Naive thymus-derived CD4-positive, alpha-beta T cell (primary cell): ENCODE measurements at regions not wholly inside any gene's neighbourhood (a gene's known extent, or its start where the extent isn't known, plus 50 kb on each side); places are given as distances from the start of the nearest gene placed in this dataset.

Experiments used
- ATAC-seq: fragments of 150-1000 bp; cut with Tn5 transposase; 2 replicates; pipeline ENCODE4 v1.10.0; 2021; ENCODE audit warnings: mild to moderate bottlenecking, moderate library complexity
- CTCF ChIA-PET: fragments of 350-600 bp; sonication (Branson Sonifier 250); formaldehyde crosslinking; loops from one replicate; lab custom pipeline; 2021; ENCODE audit warnings: antibody characterized with exemption; lab: Charles Lee
- POLR2A ChIA-PET: fragments of 350-600 bp; sonication (Branson Sonifier 250); formaldehyde crosslinking; loops from one replicate; lab custom pipeline; 2021; ENCODE audit warnings: antibody characterized with exemption, inconsistent platforms; lab: Charles Lee
- DNase-seq, 9 donors: peaks; one replicate each; pipeline versions ENCODE4 v3.0.0 to v3.0.0-alpha.2; 2020 to 2022; ENCODE audit warnings: mixed read lengths in 1 of 9
- H3K27ac ChIP-seq: one replicate; pipeline ENCODE4 v1.7.0; 2013; ENCODE audit warnings: mild to moderate bottlenecking, low read depth, low read length, moderate library complexity
- H3K27me3 ChIP-seq, 2 donors: one replicate each; pipeline ENCODE4 v1.7.0; 2013; ENCODE audit warnings: low read length in 2 of 2, mild to moderate bottlenecking in 2 of 2, moderate library complexity in 2 of 2; ENCODE audit not compliant: control insufficient read depth in 2 of 2, insufficient read depth in 2 of 2
- H3K36me3 ChIP-seq, 3 experiments: 1 replicate in 2 of 3; 2 replicates in 1 of 3; pipeline ENCODE4 v1.7.0; 2013; ENCODE audit warnings: low read length in 3 of 3, mild to moderate bottlenecking in 3 of 3, moderate library complexity in 1 of 3; ENCODE audit not compliant: insufficient read depth in 3 of 3, control insufficient read depth in 2 of 3
- H3K4me1 ChIP-seq, 2 donors: one replicate each; pipeline ENCODE4 v1.7.0; 2013; ENCODE audit warnings: low read length in 2 of 2, mild to moderate bottlenecking in 2 of 2, moderate library complexity in 1 of 2; ENCODE audit not compliant: control insufficient read depth in 2 of 2, insufficient read depth in 2 of 2
- H3K4me3 ChIP-seq: 2 replicates; pipeline ENCODE4 v1.7.0; 2013; ENCODE audit warnings: mild to moderate bottlenecking, low read length
- H3K9me3 ChIP-seq, 3 experiments: 1 replicate in 2 of 3; 2 replicates in 1 of 3; pipeline ENCODE4 v1.7.0; 2013; ENCODE audit warnings: low read length in 3 of 3; ENCODE audit not compliant: control insufficient read depth in 2 of 3
- H3K27ac Mint-ChIP-seq, 9 donors: one replicate each; pipeline ENCODE4 v1.8.0; 2020 to 2022; ENCODE audit warnings: mixed read lengths in 9 of 9, mild to moderate bottlenecking in 8 of 9, moderate library complexity in 5 of 9, inconsistent platforms in 2 of 9
- H3K27me3 Mint-ChIP-seq, 5 donors: one replicate each; pipeline ENCODE4 v1.8.0; 2021 to 2022; ENCODE audit warnings: mixed read lengths in 5 of 5, mild to moderate bottlenecking in 1 of 5
- H3K36me3 Mint-ChIP-seq, 5 donors: one replicate each; pipeline ENCODE4 v1.8.0; 2020 to 2022; ENCODE audit warnings: mixed read lengths in 5 of 5, mild to moderate bottlenecking in 3 of 5, inconsistent platforms in 1 of 5
- H3K4me1 Mint-ChIP-seq, 7 donors: one replicate each; pipeline ENCODE4 v1.8.0; 2020 to 2022; ENCODE audit warnings: mixed read lengths in 7 of 7, mild to moderate bottlenecking in 3 of 7, inconsistent platforms in 1 of 7
- H3K4me3 Mint-ChIP-seq, 10 donors: one replicate each; pipeline ENCODE4 v1.8.0; 2020 to 2022; ENCODE audit warnings: mild to moderate bottlenecking in 10 of 10, mixed read lengths in 10 of 10, moderate library complexity in 6 of 10, inconsistent platforms in 2 of 10
- H3K9me3 Mint-ChIP-seq, 11 donors: one replicate each; pipeline ENCODE4 v1.8.0; 2020 to 2022; ENCODE audit warnings: mixed read lengths in 11 of 11, mild to moderate bottlenecking in 4 of 11, inconsistent platforms in 1 of 11, moderate library complexity in 1 of 11
- intact Hi-C, 2 donors: fragments of 100-400 bp; cut with micrococcal nuclease; formaldehyde crosslinking; loops; one replicate each; pipeline ENCODE4 v1.15.1; 2023

GRCh38 chrX:124256216-124256615, 76.2 kb upstream of the TEX13D start:
- no peak overlapping the region for H3K4me3 ChIP-seq
- POLR2A ChIA-PET, result no interaction called here
- Mint-ChIP-seq H3K9me3 (peaks cover 0 to 4% (median 0%) of the 10 kb centered on the region in 11 donors), H3K27me3 (no peaks in the 10 kb centered on the region), H3K27ac (no peak overlapping the region), H3K36me3 (peaks cover 0 to 6% (median 0%) of the 10 kb centered on the region in 5 donors), H3K4me1 (no peaks in the 10 kb centered on the region), H3K4me3 (no peak overlapping the region)
- H3K9me3 ChIP-seq, result no peaks in the 10 kb centered on the region
- intact Hi-C loops, result no loop called here
- no peaks in the 10 kb centered on the region for H3K36me3 ChIP-seq
- H3K27me3 ChIP-seq, result no peaks in the 10 kb centered on the region
- no peak for ATAC-seq
- CTCF ChIA-PET, result no interaction called here
- no peak for DNase-seq
- H3K27ac ChIP-seq, result no peak overlapping the region
- no peaks in the 10 kb centered on the region for H3K4me1 ChIP-seq

- ATAC-seq (no peak), DNase-seq (no peak)
- Mint-ChIP-seq H3K4me3 (no peak overlapping the region), H3K27ac (no peak overlapping the region), H3K27me3 (no peaks in the 10 kb centered on the region), H3K4me1 (no peaks in the 10 kb centered on the region), H3K9me3 (peaks cover 0 to 4% (median 0%) of the 10 kb centered on the region in 11 donors), H3K36me3 (peaks cover 0 to 3% (median 0%) of the 10 kb centered on the region in 5 donors)
- POLR2A ChIA-PET, result interaction anchor here (0.6 kb wide), 1 partner anchor 57 kb away, joined by 4 read pairs; no protein-coding TSS in a partner anchor
- Histone ChIP-seq H3K4me1 (no peaks in the 10 kb centered on the region), H3K27me3 (no peaks in the 10 kb centered on the region), H3K4me3 (no peak overlapping the region), H3K27ac (no peak overlapping the region), H3K9me3 (no peaks in the 10 kb centered on the region), H3K36me3 (no peaks in the 10 kb centered on the region)
- CTCF ChIA-PET, result no interaction called here
- intact Hi-C loops, result no loop called here
Observed at GRCh38 chrX:124256629-124257380, 75.7 kb upstream of the TEX13D start.

DNA sequence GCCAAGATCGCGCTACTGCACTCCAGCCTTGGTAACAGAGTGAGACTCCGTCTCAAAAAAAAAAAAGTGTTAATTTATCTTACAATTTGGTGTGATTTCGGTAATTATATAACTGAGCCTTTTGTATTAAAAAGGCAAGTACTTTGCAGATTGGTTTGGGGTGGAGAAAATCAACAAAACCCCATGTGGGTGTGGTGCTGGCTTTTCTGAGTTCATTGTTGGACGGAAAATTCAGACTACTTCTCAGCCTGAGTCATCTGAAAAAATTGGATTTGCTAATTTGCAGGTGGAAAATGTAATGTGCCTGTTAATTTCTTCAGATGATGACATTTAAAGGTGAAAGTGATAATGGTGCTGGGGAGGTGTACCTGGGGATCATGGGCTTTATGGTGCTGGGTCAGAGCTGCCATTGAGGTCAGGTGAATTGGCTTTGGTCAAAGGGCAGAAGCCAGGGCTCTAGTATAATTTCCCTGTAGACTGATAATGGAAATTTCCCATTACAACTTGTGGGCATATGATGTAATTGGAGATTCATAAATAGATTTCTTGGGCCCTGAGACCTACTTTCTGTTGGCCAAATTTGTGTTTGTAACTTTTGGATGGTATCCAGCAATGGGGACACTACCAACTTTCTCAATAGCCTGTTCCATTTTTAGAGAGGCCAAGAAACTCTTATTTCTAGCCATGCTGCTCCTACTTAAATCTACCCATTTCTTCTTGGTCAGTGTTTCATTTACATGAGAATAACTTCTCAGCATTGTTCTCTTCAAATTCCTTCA, 74.3 kb upstream of the TEX13D start:
- ChIA-PET CTCF (no interaction called here), POLR2A (no interaction called here)
- Histone ChIP-seq H3K36me3 (no peaks in the 10 kb centered on the region), H3K9me3 (no peaks in the 10 kb centered on the region), H3K27ac (no peak overlapping the region), H3K27me3 (no peaks in the 10 kb centered on the region), H3K4me1 (peaks cover 0 to 2% of the 10 kb centered on the region in 2 donors), H3K4me3 (no peak overlapping the region)
- DNase-seq (no peak), ATAC-seq (no peak)
- no peaks in the 10 kb centered on the region for H3K27me3 Mint-ChIP-seq
- H3K27ac Mint-ChIP-seq, result no peak overlapping the region
- no peak overlapping the region for H3K4me3 Mint-ChIP-seq
- no peaks in the 10 kb centered on the region for H3K4me1 Mint-ChIP-seq
- peaks cover 0 to 4% (median 0%) of the 10 kb centered on the region in 11 donors for H3K9me3 Mint-ChIP-seq
- intact Hi-C loops, result no loop called here
- H3K36me3 Mint-ChIP-seq, result no peaks in the 10 kb centered on the region

GRCh38 chrX:124260845-124261244, 71.6 kb upstream of the TEX13D start:
- H3K4me3 Mint-ChIP-seq, result no peak overlapping the region
- peaks cover 0 to 3% (median 0%) of the 10 kb centered on the region in 7 donors for H3K4me1 Mint-ChIP-seq
- CTCF ChIA-PET, result no interaction called here
- no peak for ATAC-seq
- Histone ChIP-seq H3K9me3 (no peaks in the 10 kb centered on the region), H3K4me3 (no peak overlapping the region), H3K27me3 (no peaks in the 10 kb centered on the region), H3K4me1 (peaks cover 0 to 3% of the 10 kb centered on the region in 2 donors), H3K36me3 (no peaks in the 10 kb centered on the region), H3K27ac (no peak overlapping the region)
- no peak for DNase-seq
- H3K9me3 Mint-ChIP-seq, result peaks cover 0 to 4% (median 0%) of the 10 kb centered on the region in 11 donors
- no peak overlapping the region for H3K27ac Mint-ChIP-seq
- POLR2A ChIA-PET, result no interaction called here
- no peaks in the 10 kb centered on the region for H3K27me3 Mint-ChIP-seq
- intact Hi-C loops, result no loop called here
- no peaks in the 10 kb centered on the region for H3K36me3 Mint-ChIP-seq

- DNase-seq (no peak), ATAC-seq (no peak)
- no peak overlapping the region for H3K27ac ChIP-seq
- no peaks in the 10 kb centered on the region for H3K36me3 Mint-ChIP-seq
- H3K4me3 ChIP-seq, result no peak overlapping the region
- no peak overlapping the region for H3K4me3 Mint-ChIP-seq
- no peaks in the 10 kb centered on the region for H3K27me3 ChIP-seq
- ChIA-PET CTCF (no interaction called here), POLR2A (no interaction called here)
- no peaks in the 10 kb centered on the region for H3K36me3 ChIP-seq
- H3K4me1 Mint-ChIP-seq, result peaks cover 0 to 10% (median 0%) of the 10 kb centered on the region in 7 donors
- peaks cover 0 to 2% (median 0%) of the 10 kb centered on the region in 11 donors for H3K9me3 Mint-ChIP-seq
- H3K27ac Mint-ChIP-seq, result no peak overlapping the region
- H3K4me1 ChIP-seq, result peaks cover 0 to 16% of the 10 kb centered on the region in 2 donors
- no peaks in the 10 kb centered on the region for H3K27me3 Mint-ChIP-seq
- intact Hi-C loops, result no loop called here
- no peaks in the 10 kb centered on the region for H3K9me3 ChIP-seq
Observed at GRCh38 chrX:124263743-124264142, 68.7 kb upstream of the TEX13D start.

- Histone ChIP-seq H3K36me3 (no peaks in the 10 kb centered on the region), H3K9me3 (no peaks in the 10 kb centered on the region), H3K27me3 (no peaks in the 10 kb centered on the region), H3K27ac (no peak overlapping the region), H3K4me1 (peaks cover 0 to 17% of the 10 kb centered on the region in 2 donors), H3K4me3 (no peak overlapping the region)
- Mint-ChIP-seq H3K27me3 (no peaks in the 10 kb centered on the region), H3K9me3 (no peaks in the 10 kb centered on the region), H3K36me3 (no peaks in the 10 kb centered on the region), H3K4me1 (peaks cover 0 to 10% (median 0%) of the 10 kb centered on the region in 7 donors), H3K4me3 (no peak overlapping the region), H3K27ac (no peak overlapping the region)
- intact Hi-C loops, result no loop called here
- ATAC-seq (no peak), DNase-seq (no peak)
- POLR2A ChIA-PET, result no interaction called here
- CTCF ChIA-PET, result no interaction called here
Observed at GRCh38 chrX:124268099-124268498, 64.4 kb upstream of the TEX13D start.
